Stimulated activated CD8-positive, alpha-beta memory T cell treated with anti-CD3 and anti-CD28 coated beads, Interleukin-7, amount 100 ng/mL, for 48 hours (primary cell): ENCODE measurements at regions not wholly inside any gene's neighbourhood (a gene's known extent, or its start where the extent isn't known, plus 50 kb on each side); places are given as distances from the start of the nearest gene placed in this dataset.

Experiments used
- DNase-seq, 2 donors: peaks; one replicate each; pipeline ENCODE4 v3.0.0-alpha.2; 2020; ENCODE audit warnings: low read depth in 1 of 2; ENCODE audit errors: extremely low read depth in 1 of 2

DNA sequence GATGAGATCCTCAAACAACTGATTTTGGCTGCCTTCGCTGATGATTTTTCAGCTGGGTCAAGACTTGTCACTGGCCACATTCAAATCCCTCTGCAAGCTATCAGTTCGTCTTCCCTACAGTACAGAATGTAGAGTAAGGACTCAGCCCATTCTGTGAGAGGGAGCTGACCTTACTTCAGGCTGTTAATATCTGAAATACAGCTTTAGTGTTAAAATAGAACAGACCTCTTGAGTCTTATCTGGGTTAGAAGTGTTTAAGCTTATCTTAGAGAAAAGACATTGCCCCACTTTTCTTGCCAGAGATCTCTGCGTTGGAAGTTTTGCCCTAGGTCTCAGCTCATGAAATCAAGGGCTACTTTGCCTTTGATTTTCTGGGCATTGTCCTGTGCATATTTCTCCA lies 383.4 kb upstream of the LARGE1 start:
- DNase-seq: no peak

GRCh38 chr22:34306361-34306760 lies 386.1 kb upstream of the LARGE1 start:
- DNase-seq: no peak

DNA sequence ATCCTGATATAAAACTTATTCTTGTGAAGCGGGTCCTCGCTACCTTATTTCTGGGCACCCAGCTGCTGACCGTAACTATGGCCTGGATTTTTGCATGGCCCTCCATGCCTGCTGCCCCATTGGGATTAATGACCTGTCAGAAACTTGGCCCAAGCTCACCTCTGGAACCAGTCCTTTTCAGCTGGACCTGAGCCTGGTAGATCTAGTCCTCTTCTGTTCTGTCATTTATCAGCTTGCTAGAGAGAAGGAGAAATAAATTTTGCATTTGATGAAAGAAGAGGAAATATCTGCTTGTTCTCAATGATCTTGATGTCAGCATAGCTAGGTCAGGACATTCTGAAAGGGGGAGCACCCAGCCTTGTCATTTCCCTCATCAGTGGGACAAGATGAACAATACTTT lies 387.8 kb upstream of the LARGE1 start:
- no peak for DNase-seq

GRCh38 chr22:34319346-34319745 lies 399.1 kb upstream of the LARGE1 start:
- no peak for DNase-seq

GRCh38 chr22:34324763-34325162 lies 404.5 kb upstream of the LARGE1 start:
- no peak for DNase-seq

DNA sequence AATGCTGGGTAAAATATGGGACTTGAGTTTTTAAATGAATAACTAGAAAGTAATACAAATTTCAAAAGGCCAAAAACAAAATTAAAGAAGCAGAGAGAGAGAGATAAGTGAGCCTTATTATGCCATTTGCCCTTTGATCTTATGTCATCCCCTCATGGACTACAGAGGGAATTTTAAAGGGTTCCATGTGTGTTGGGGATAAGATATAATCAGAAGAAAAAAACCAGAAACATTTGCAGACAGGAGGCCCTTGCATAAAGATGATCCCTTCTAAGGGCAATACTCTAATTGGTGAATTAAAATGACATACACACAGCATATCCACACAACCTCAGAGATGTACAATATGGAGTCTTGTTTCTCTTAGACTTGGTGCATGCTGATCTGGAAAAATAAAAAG lies 406.6 kb upstream of the LARGE1 start:
- no peak for DNase-seq

GRCh38 chr22:34330432-34330831 lies 410.2 kb upstream of the LARGE1 start:
- DNase-seq: no peak

DNA sequence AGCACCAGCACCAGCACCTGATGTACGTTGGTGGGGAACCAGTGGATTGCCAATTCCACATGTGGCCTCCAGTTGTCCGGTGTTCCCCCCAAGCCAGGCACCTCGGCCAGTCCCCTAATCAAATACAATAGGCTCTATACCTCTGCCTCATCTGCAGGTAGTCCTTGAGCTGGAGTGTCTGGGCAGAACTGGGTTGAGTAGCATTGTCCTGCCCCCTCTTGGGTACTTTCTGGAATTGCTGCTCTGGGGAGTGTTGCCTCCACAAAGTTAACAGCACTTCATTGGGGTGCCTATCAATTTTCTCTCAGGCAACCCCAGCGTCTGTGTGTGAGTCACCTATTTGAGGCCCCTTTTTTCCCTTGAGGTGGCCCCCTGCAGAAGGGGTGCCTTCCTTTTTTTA lies 413.0 kb upstream of the LARGE1 start:
- DNase-seq: no peak

GRCh38 chr22:34334893-34335292 lies 414.6 kb upstream of the LARGE1 start:
- no peak for DNase-seq

GRCh38 chr22:34344702-34345101 lies 424.4 kb upstream of the LARGE1 start:
- no peak for DNase-seq

DNA sequence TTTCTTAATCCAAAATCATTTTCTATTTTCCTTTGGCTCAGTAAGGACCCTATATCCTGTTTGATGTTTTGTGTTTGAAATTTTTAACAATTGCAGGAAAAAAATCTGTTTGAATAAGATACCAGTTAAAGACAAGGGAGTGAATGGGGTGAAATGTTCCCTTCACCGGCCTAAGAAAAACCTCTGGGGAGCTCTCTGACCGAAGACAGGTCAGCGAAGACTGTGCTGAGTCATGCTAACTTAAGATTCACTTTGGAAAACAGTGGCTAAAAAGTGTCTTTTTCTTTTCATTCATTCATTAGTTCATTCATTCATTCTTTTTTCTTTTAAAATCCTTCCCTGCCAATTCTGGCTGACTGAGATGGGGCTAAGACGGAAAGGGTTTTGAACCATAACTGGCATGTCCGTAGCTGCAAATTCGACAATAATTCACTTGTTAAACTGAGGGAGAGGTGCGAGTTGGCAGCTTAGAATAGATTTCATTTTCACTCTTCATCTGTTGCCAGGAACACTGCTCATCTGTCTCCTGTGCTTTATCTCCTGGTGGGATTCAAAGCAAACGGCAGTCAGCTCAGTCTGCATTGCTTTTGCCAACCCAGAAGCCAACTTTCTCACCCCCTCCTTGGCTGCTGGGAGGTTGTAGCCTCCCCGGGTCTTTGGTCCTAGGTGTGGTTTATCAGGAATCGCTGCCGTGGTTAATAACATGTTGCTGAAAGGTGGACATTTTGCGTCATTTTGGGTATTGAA lies 434.0 kb upstream of the LARGE1 start:
- no peak for DNase-seq

GRCh38 chr22:34356481-34356880 lies 436.2 kb upstream of the LARGE1 start:
- DNase-seq: no peak

DNA sequence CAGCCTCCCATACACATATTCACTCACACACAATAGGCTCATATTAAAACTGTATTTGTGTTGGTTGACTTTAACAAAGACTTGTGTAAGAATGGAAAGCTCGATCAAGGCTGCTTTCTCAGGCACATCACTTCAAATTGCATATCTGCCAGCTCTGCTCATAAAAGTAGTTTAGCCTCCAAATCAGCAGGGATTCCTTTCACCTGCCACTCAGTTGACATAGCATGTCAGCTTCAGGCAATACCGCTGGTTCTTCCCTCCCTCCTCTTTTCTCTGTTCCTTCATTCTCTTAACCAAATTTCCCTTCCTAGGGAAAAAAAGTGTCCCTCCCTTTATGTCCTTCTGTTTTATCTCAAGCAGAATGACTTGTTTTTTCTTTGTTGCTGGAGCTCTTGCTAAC lies 450.4 kb upstream of the LARGE1 start:
- no peak for DNase-seq

GRCh38 chr22:34379825-34380224 lies 459.5 kb upstream of the LARGE1 start:
- no peak for DNase-seq

DNA sequence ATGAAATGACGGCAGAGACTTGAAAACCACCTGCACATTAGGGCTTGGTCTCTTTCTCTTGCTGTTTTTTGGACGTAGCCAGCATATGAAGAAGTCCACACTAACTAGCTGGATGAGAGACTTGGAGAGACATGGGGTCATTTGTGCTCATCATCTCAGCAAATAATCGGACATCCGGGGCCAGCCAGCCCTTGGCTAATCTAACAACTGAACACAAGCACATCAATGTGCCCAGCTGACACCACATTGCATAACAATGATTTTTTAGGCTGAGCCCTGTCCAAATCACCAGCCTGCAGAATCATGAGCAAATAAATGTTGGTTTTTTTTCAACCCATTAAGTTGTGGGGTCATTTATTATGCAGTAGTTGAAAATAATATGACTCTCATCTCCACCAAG lies 460.3 kb upstream of the LARGE1 start:
- no peak for DNase-seq

DNA sequence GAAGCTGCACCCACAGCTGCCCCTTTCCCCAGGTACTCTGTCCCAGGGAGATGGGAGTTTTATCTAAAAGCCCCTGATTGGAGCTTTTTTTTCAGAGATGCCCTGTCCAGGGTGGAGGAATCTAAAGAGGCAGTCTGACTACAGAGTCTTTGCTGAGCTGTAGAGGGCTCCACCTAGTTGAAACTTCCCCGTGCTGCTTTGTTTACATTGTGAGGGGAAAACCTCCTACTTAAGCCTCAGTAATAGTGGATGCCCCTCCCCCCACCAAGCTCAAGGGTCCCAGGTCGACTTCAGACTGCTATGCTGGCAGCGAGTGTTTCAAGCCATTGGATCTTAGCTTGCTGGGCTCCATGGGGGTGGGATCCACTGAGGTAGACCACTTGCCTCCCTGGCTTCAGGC lies 470.1 kb upstream of the LARGE1 start:
- no peak for DNase-seq

DNA sequence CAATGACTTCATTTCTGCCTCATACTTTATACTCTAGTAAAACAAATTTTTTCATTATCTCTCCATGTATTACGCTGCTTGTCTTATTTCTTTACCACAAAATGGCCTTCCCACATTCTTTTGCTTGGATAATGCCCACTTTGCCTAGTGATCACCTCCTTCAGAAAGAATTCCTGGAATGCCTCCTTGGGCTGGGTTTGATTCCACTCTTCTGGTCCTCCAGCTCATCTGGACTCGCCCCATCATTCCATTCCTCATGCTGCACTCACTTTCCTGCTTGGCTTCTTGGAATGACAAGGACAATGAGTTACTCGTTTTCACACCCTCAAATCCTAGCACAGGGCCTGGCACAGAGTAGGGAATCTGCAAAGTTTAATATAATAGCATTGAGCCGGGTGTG lies 475.1 kb upstream of the LARGE1 start:
- DNase-seq: no peak

DNA sequence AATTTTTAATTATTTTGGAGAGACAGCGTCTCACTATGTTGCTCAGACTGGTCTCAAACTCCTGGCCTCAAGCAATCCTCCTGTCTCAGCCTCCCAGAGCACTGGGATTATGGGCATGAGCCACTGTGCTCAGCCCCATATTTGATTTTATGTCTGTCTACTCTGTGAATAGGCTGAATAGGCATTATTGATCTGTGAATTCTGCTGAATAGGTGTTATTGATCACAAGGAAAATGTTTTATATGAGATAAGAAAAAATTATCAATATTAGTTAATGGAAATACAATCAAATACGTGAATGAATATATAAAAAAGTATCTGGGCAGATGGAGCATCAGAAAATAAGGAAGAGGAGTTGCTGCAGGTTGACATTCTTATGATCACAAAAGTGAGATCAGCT lies 483.4 kb upstream of the LARGE1 start:
- no peak for DNase-seq

DNA sequence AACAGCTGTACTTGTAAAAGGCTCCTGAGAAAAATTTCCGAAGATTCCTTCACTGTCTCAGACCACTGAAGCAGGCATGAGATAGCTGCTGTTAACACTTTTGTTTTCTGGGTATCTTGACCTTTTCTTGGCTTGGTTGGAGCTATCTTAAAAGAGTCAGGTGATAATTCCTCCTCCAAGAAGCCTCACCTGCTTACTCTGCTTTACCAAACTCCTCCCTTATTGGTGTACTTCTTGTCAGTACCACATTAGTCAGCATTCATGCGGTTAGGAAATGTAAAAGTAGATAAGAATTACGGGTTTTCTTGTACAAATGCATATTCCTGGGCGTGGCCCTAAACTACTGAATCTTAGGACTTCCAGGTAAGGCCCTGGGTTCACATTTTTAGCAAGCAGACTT lies 489.8 kb upstream of the LARGE1 start:
- DNase-seq: no peak

- no peak for DNase-seq
Measured at GRCh38 chr22:34414467-34415440, 494.5 kb upstream of the LARGE1 start.

- DNase-seq: no peak
Measured at GRCh38 chr22:34416022-34416860, 496.0 kb upstream of the LARGE1 start.
